ENCODE measurements at regions not wholly inside any gene's neighbourhood (a gene's known extent, or its start where the extent isn't known, plus 50 kb on each side); places are given as distances from the start of the nearest gene placed in this dataset.

DNA sequence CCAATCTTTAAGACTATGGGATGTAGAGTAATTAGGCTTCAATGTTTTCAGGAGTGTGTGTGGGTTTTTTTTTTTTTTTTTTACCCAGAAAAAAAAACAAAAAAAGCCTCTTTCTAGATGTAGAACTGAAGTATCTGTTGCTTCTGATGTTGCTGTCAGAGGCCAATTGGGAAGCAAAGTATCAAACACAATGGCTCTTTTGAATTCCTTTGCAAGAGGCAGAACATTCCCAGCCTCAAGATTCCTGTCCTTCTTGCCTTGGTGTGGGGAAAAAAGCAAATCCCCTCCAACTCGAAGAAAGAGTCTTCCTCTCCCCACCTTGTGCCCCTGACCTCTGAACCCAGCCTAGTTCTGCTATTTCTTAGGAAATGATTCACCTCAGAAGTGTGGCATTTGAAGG lies 55.4 kb upstream of the LMO4 start:
- TF ChIP-seq, protein P1, sequence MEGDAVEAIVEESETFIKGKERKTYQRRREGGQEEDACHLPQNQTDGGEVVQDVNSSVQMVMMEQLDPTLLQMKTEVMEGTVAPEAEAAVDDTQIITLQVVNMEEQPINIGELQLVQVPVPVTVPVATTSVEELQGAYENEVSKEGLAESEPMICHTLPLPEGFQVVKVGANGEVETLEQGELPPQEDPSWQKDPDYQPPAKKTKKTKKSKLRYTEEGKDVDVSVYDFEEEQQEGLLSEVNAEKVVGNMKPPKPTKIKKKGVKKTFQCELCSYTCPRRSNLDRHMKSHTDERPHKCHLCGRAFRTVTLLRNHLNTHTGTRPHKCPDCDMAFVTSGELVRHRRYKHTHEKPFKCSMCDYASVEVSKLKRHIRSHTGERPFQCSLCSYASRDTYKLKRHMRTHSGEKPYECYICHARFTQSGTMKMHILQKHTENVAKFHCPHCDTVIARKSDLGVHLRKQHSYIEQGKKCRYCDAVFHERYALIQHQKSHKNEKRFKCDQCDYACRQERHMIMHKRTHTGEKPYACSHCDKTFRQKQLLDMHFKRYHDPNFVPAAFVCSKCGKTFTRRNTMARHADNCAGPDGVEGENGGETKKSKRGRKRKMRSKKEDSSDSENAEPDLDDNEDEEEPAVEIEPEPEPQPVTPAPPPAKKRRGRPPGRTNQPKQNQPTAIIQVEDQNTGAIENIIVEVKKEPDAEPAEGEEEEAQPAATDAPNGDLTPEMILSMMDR (IDR thresholded peaks at IDR 0.05): no peak
- TF ChIP-seq POLR2AphosphoS5 (IDR thresholded peaks at IDR 0.05) (no peak), POLR2A (IDR thresholded peaks at IDR 0.05) (no peak)
- Histone ChIP-seq H3K4me1 (no peaks in the 10 kb centered on the region), H3K27ac (no peak overlapping the region), H3K27me3 (no peaks in the 10 kb centered on the region), H3K9me3 (no peaks in the 10 kb centered on the region), H3K36me3 (no peaks in the 10 kb centered on the region), H3K4me3 (no peak overlapping the region)
- intact Hi-C loops (cut with DNase I; ENCODE audit: low total_unique reads): no loop called here
- DNase-seq (ENCODE audit: low spot score in 2 of 2): no peak

DNA sequence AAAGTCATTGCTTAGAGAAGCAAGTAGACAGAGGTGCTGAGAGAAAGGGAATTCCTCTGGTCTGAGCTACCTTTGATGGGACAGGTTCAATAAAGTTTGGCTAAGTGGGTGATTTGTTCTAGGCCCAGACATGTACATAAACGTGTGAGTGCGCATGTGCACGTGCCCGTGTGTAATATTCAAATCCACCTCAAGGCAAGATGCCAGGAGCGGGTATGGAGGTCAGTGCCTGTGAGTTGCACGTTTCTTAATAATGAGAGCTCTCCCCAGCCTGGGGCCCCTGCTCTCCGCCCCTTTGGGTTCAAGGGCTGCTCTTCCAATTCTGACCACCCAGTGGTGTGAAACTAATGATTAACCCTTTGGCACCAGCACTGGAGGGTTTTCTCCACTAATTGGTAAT lies 53.8 kb upstream of the LMO4 start:
- no peak for TF ChIP-seq POLR2AphosphoS5 (IDR thresholded peaks at IDR 0.05)
- intact Hi-C loops (cut with DNase I; ENCODE audit: low total_unique reads): no loop called here
- Histone ChIP-seq H3K4me1 (no peaks in the 10 kb centered on the region), H3K9me3 (no peaks in the 10 kb centered on the region), H3K4me3 (no peak overlapping the region), H3K27me3 (no peaks in the 10 kb centered on the region), H3K27ac (no peak overlapping the region), H3K36me3 (no peaks in the 10 kb centered on the region)
- no peak for DNase-seq (ENCODE audit: low spot score in 2 of 2)

DNA sequence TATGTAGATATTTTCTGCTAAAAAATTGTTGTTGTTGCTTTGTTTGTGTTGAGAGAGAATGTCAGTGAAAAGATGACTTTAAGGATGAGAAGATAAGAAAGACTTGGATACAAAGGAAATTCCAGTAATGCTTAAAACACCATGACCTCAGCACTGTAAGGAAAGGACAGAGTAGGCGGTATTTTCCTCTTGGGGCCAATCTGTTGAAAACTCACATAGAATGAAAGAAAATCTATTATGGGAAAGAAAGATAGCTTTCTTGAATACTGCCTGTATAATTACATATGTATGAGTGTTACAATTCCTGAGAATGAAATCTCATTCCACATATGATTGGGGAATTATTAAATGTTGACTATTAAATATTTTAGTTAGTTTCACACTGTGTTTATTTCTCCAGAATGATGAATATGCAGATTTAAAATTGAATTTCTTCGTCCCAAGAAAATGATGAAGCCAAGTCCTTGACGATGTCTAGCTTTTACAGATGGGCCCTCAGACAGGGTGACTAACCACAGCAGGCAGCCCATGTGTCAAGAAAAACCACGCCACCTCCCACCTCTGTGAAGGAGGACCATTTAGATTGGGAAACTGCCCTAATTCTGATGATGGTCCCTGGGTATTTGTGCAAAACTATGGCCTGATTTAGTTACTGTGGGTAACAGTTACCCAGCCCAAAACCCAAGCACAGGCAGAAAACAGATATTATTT lies 49.7 kb upstream of the LMO4 start:
- intact Hi-C loops (cut with DNase I; ENCODE audit: low total_unique reads): no loop called here

More for the DNA sequence above, 49.7 kb upstream of the LMO4 start:
- Histone ChIP-seq H3K36me3 (no peaks in the 10 kb centered on the region), H3K9me3 (no peaks in the 10 kb centered on the region), H3K27me3 (no peaks in the 10 kb centered on the region), H3K4me1 (no peaks in the 10 kb centered on the region), H3K27ac (peak overlapping the region; percentile 2 to 87), H3K4me3 (no peak overlapping the region)
- no peak for DNase-seq (ENCODE audit: low spot score in 2 of 2)
- TF ChIP-seq, protein P1 (IDR thresholded peaks at IDR 0.05): no peak
- TF ChIP-seq POLR2A (IDR thresholded peaks at IDR 0.05): no peak
- no peak for TF ChIP-seq POLR2AphosphoS5 (IDR thresholded peaks at IDR 0.05)

Measured in breast epithelium (tissue), 4 donors.